CD8-positive, alpha-beta memory T cell (primary cell): ENCODE measurements at regions not wholly inside any gene's neighbourhood (a gene's known extent, or its start where the extent isn't known, plus 50 kb on each side); places are given as distances from the start of the nearest gene placed in this dataset.

Source experiments
- CTCF ChIA-PET: fragments of 350-600 bp; sonication (Branson Sonifier 250); formaldehyde crosslinking; loops from one replicate; lab custom pipeline; 2021; ENCODE audit warnings: antibody characterized with exemption; lab: Charles Lee
- POLR2A ChIA-PET: fragments of 350-600 bp; sonication (Branson Sonifier 250); formaldehyde crosslinking; loops from one replicate; lab custom pipeline; 2021; ENCODE audit warnings: antibody characterized with exemption; lab: Charles Lee
- DNase-seq, 5 donors: peaks; one replicate each; pipeline versions ENCODE4 v3.0.0 to v3.0.0-alpha.2; 2020 to 2022; ENCODE audit warnings: mixed read lengths in 1 of 5
- H3K27ac ChIP-seq: one replicate; pipeline ENCODE4 v1.7.0; 2013; ENCODE audit warnings: low read depth, mild to moderate bottlenecking, low read length, moderate library complexity
- H3K27me3 ChIP-seq: 2 replicates; pipeline ENCODE4 v1.7.0; 2013; ENCODE audit warnings: low read length, mild to moderate bottlenecking; ENCODE audit not compliant: insufficient read depth, poor library complexity, severe bottlenecking
- H3K36me3 ChIP-seq: 2 replicates; pipeline ENCODE4 v1.7.0; 2013; ENCODE audit warnings: mild to moderate bottlenecking, low read length, moderate library complexity; ENCODE audit not compliant: insufficient read depth
- H3K4me1 ChIP-seq: 2 replicates; pipeline ENCODE4 v1.7.0; 2013; ENCODE audit warnings: mild to moderate bottlenecking, low read length, moderate library complexity; ENCODE audit not compliant: insufficient read depth
- H3K4me3 ChIP-seq: 2 replicates; pipeline ENCODE4 v1.7.0; 2013; ENCODE audit warnings: mild to moderate bottlenecking, low read length
- H3K9me3 ChIP-seq: 2 replicates; pipeline ENCODE4 v1.7.0; 2013; ENCODE audit warnings: mild to moderate bottlenecking, low read length
- H3K27ac Mint-ChIP-seq, 8 donors: one replicate each; pipeline ENCODE4 v1.8.0; 2020 to 2021; ENCODE audit warnings: mixed read lengths in 8 of 8, mild to moderate bottlenecking in 6 of 8, inconsistent platforms in 3 of 8, moderate library complexity in 3 of 8
- H3K27me3 Mint-ChIP-seq, 2 donors: one replicate each; pipeline ENCODE4 v1.8.0; 2020 to 2021; ENCODE audit warnings: mixed read lengths in 2 of 2, mild to moderate bottlenecking in 1 of 2, moderate library complexity in 1 of 2
- H3K36me3 Mint-ChIP-seq, 3 donors: one replicate each; pipeline ENCODE4 v1.8.0; 2020 to 2021; ENCODE audit warnings: mixed read lengths in 3 of 3, inconsistent platforms in 1 of 3, mild to moderate bottlenecking in 1 of 3
- H3K4me1 Mint-ChIP-seq, 3 donors: one replicate each; pipeline ENCODE4 v1.8.0; 2020 to 2021; ENCODE audit warnings: mixed read lengths in 3 of 3, inconsistent platforms in 1 of 3, mild to moderate bottlenecking in 1 of 3
- H3K4me3 Mint-ChIP-seq, 7 donors: one replicate each; pipeline ENCODE4 v1.8.0; 2020 to 2021; ENCODE audit warnings: mixed read lengths in 7 of 7, mild to moderate bottlenecking in 6 of 7, moderate library complexity in 4 of 7, inconsistent platforms in 2 of 7
- H3K9me3 Mint-ChIP-seq, 5 donors: one replicate each; pipeline ENCODE4 v1.8.0; 2020 to 2022; ENCODE audit warnings: mixed read lengths in 5 of 5, mild to moderate bottlenecking in 3 of 5, moderate library complexity in 2 of 5, inconsistent platforms in 1 of 5

- Mint-ChIP-seq H3K9me3 (no peaks in the 10 kb centered on the region), H3K4me3 (peak overlapping the region; percentile 43 to 74 (median 68)), H3K4me1 (peaks cover 0 to 8% (median 5%) of the 10 kb centered on the region in 3 donors), H3K36me3 (peaks cover 0 to 1% (median 0%) of the 10 kb centered on the region in 3 donors), H3K27me3 (peaks cover 10 to 25% of the 10 kb centered on the region in 2 donors), H3K27ac (peak overlapping the region in 2 of 8 donors; percentile 37 to 66)
- no peak overlapping the region for H3K27ac ChIP-seq
- ChIA-PET POLR2A (no interaction called here), CTCF (interaction anchor here (0.7 to 1.3 kb wide), 7 partner anchors 11 to 452 kb away, joined by 3 to 4 read pairs (median 3); partner anchors contain the start of gene GPX8)
- no peaks in the 10 kb centered on the region for H3K9me3 ChIP-seq
- no peaks in the 10 kb centered on the region for H3K36me3 ChIP-seq
- no peak for DNase-seq
- H3K4me1 ChIP-seq: no peaks in the 10 kb centered on the region
- H3K4me3 ChIP-seq: no peak overlapping the region
- H3K27me3 ChIP-seq: no peaks in the 10 kb centered on the region
These were observed 90.2 kb downstream of the ESM1 start for GRCh38 chr5:54894957-54895815.

DNA sequence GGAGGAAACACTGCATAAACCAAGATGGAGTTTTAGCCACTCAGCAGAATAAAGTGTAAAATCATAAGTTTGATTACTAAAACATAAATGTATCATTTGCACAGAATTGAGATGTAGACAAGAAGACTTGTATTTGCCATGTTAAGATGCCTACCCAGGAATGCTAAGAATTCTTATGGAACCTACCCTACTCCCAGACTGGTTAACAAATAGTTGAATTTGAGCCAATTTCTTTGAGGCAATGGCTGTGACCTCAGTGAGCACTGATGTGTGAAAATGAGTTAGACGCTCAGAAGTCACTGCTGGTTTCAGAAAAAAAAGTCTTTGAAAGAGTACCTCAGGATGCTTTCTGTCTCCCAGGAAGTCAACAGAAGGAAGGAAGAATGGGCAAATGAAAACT is 95.6 kb downstream of the ESM1 start:
- Mint-ChIP-seq H3K36me3 (peaks cover 0 to 6% (median 0%) of the 10 kb centered on the region in 3 donors), H3K4me1 (no peaks in the 10 kb centered on the region), H3K9me3 (no peaks in the 10 kb centered on the region), H3K27ac (no peak overlapping the region), H3K4me3 (no peak overlapping the region), H3K27me3 (peaks cover 15 to 55% of the 10 kb centered on the region in 2 donors)
- ChIA-PET CTCF (interaction anchor here (0.9 to 1.0 kb wide), 2 partner anchors 22 to 256 kb away, joined by 3 read pairs; no protein-coding TSS in a partner anchor), POLR2A (no interaction called here)
- Histone ChIP-seq H3K9me3 (no peaks in the 10 kb centered on the region), H3K27ac (no peak overlapping the region), H3K4me3 (no peak overlapping the region), H3K27me3 (no peaks in the 10 kb centered on the region), H3K36me3 (no peaks in the 10 kb centered on the region), H3K4me1 (no peaks in the 10 kb centered on the region)
- no peak for DNase-seq

DNA sequence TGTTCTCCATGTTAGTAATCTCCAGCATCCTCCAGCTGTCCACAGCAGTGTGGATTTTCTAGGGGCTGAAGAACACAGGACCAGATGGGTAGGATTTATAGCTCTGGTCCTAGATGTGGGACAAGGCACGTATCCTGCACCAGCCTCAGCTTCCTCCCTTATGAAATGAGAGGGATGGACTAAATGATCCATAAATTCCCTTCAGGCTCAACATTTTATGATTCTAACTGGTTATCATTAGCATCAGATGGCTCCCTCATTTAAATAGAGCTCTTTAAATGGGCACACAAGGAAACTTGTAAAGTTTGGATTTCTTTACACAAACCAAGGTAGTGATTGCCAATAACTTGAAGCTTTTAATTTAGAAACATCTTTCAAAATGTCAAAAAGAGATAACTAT is 97.7 kb downstream of the ESM1 start:
- Mint-ChIP-seq H3K27ac (no peak overlapping the region), H3K36me3 (peaks cover 0 to 6% (median 6%) of the 10 kb centered on the region in 3 donors), H3K27me3 (peaks cover 32 to 68% of the 10 kb centered on the region in 2 donors), H3K4me1 (peaks cover 6 to 12% (median 10%) of the 10 kb centered on the region in 3 donors), H3K4me3 (no peak overlapping the region), H3K9me3 (no peaks in the 10 kb centered on the region)
- no peak overlapping the region for H3K4me3 ChIP-seq
- H3K36me3 ChIP-seq: no peaks in the 10 kb centered on the region
- no peak for DNase-seq
- no peaks in the 10 kb centered on the region for H3K4me1 ChIP-seq
- H3K27me3 ChIP-seq: peaks cover 8% of the 10 kb centered on the region
- ChIA-PET CTCF (interaction anchor here (1.9 to 2.0 kb wide), 2 partner anchors 19 to 259 kb away, joined by 4 to 7 read pairs; no protein-coding TSS in a partner anchor), POLR2A (no interaction called here)
- no peaks in the 10 kb centered on the region for H3K9me3 ChIP-seq
- no peak overlapping the region for H3K27ac ChIP-seq

DNA sequence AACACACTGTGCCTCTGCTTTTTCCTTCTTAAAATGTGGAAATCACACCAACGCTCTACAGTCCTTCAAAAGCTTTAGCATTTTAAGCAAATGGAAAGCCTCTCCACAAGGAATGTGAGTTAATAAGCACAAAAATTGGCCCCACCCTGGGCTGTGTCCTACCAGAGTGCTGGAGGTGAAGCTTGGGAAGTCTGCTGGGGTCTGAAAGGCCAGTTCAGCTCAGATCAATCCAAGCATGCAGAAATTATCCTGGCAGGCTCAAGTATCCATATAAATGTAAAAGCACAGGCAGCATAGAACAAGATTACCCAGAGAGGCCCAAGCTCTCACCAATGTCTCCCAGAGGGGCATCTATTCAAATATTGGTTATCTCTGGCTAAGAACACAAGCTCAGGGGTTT is 98.5 kb downstream of the ESM1 start:
- CTCF ChIA-PET: interaction anchor here (1.9 kb wide), 1 partner anchor 260 kb away, joined by 4 read pairs; no protein-coding TSS in a partner anchor
- Mint-ChIP-seq H3K4me3 (no peak overlapping the region), H3K27ac (peak overlapping the region in 1 of 8 donors; percentile 36), H3K9me3 (no peaks in the 10 kb centered on the region), H3K36me3 (peaks cover 0 to 6% (median 6%) of the 10 kb centered on the region in 3 donors), H3K27me3 (peaks cover 34 to 74% of the 10 kb centered on the region in 2 donors), H3K4me1 (peaks cover 6 to 12% (median 11%) of the 10 kb centered on the region in 3 donors)
- POLR2A ChIA-PET: no interaction called here
- Histone ChIP-seq H3K27me3 (peaks cover 8% of the 10 kb centered on the region), H3K4me1 (no peaks in the 10 kb centered on the region), H3K27ac (no peak overlapping the region), H3K36me3 (no peaks in the 10 kb centered on the region), H3K9me3 (no peaks in the 10 kb centered on the region), H3K4me3 (no peak overlapping the region)
- DNase-seq: no peak

DNA sequence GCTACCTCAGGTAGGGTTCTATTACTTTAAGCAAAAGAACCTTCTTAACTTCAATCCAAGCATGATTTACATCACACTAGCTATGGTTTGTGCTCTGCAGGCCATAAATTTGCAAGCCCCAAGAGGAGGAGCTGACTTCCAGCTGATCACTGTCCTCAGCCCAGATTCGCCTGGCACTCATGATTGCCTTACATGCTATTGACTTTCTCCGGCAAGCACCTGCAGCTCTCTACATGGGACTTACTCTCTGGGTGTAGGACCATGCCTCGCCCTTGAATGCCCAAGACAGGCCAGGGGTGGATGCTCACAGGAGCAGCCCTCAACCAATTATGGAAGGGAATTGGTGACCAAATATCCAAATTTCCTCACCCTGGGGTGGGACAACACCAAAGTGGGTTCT is 99.8 kb downstream of the ESM1 start:
- Histone ChIP-seq H3K27me3 (peaks cover 8% of the 10 kb centered on the region), H3K27ac (no peak overlapping the region), H3K4me3 (no peak overlapping the region), H3K4me1 (no peaks in the 10 kb centered on the region), H3K9me3 (no peaks in the 10 kb centered on the region), H3K36me3 (no peaks in the 10 kb centered on the region)
- Mint-ChIP-seq H3K27me3 (peaks cover 34 to 82% of the 10 kb centered on the region in 2 donors), H3K27ac (peak overlapping the region in 1 of 8 donors; percentile 26), H3K36me3 (peaks cover 0 to 6% (median 6%) of the 10 kb centered on the region in 3 donors), H3K4me1 (peaks cover 11 to 23% (median 16%) of the 10 kb centered on the region in 3 donors), H3K9me3 (no peaks in the 10 kb centered on the region), H3K4me3 (no peak overlapping the region)
- ChIA-PET CTCF (no interaction called here), POLR2A (no interaction called here)
- no peak for DNase-seq

- peaks cover 0 to 6% (median 3%) of the 10 kb centered on the region in 3 donors for H3K36me3 Mint-ChIP-seq
- no peak for DNase-seq
- Histone ChIP-seq H3K9me3 (no peaks in the 10 kb centered on the region), H3K27ac (no peak overlapping the region), H3K4me3 (no peak overlapping the region), H3K36me3 (no peaks in the 10 kb centered on the region), H3K27me3 (peaks cover 8% of the 10 kb centered on the region), H3K4me1 (no peaks in the 10 kb centered on the region)
- H3K4me3 Mint-ChIP-seq: peak overlapping the region in 6 of 7 donors; percentile 13 to 56 (median 35)
- H3K27me3 Mint-ChIP-seq: peaks cover 28 to 74% of the 10 kb centered on the region in 2 donors
- CTCF ChIA-PET: no interaction called here
- POLR2A ChIA-PET: interaction anchor here (0.6 kb wide), 1 partner anchor 182 kb away, joined by 3 read pairs; no protein-coding TSS in a partner anchor
- H3K9me3 Mint-ChIP-seq: no peaks in the 10 kb centered on the region
- H3K4me1 Mint-ChIP-seq: peaks cover 11 to 23% (median 16%) of the 10 kb centered on the region in 3 donors
- peak overlapping the region in 1 of 8 donors; percentile 4 for H3K27ac Mint-ChIP-seq
These were observed 101.2 kb downstream of the ESM1 start for GRCh38 chr5:54884195-54884536.

DNA sequence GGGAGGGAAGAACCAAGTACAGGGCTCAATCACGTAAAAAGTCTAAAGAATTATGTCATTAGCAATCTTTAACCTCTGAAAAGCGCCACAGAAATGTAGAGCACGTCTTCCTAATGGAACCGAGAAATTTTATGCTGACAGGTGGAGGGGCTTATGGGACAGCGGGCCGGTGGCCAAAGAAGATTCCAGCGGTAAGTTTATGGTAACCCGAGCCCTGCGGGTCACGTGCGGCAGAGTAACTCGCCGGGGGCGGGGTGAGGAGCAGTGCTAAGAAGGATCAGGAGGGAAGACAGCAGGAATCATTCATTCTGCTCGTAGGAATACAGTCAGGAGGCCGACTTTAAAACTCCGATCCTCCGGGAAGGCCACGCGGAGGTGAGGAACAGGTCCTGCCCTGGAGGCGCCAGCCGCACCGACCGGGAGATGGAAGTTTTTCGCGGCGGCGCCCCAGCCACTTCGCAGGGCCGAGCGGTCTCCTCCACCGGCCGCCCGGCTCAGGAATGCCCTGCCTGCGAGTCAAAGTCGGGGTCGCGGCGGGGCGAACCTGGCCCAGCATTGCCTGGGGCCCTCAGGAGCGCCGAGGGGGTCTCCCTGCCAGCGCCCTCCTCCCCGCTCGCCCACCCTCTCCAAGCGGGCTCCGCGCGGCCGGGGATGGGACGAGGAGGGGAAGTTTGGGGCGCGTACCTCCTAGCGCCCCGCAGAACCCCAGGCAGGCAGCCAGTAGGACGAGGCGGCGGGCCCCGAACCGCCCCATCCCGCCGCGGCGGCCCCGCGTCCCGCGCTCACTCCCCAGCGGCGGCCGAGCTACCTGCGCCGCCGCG is 101.8 kb downstream of the ESM1 start:
- POLR2A ChIA-PET: interaction anchor here (0.6 kb wide), 2 partner anchors 181 to 290 kb away, joined by 3 to 7 read pairs; no protein-coding TSS in a partner anchor
- Mint-ChIP-seq H3K4me3 (peak overlapping the region in 6 of 7 donors; percentile 48 to 80 (median 70)), H3K9me3 (no peaks in the 10 kb centered on the region)

More for the DNA sequence above, 101.8 kb downstream of the ESM1 start:
- Histone ChIP-seq H3K4me1 (no peaks in the 10 kb centered on the region), H3K36me3 (no peaks in the 10 kb centered on the region), H3K4me3 (no peak overlapping the region), H3K9me3 (no peaks in the 10 kb centered on the region), H3K27me3 (peaks cover 8% of the 10 kb centered on the region), H3K27ac (no peak overlapping the region)
- DNase-seq: peak in 1 of 5 donors; percentile 4
- H3K27ac Mint-ChIP-seq: no peak overlapping the region
- H3K27me3 Mint-ChIP-seq: peaks cover 26 to 68% of the 10 kb centered on the region in 2 donors
- H3K4me1 Mint-ChIP-seq: peaks cover 11 to 23% (median 16%) of the 10 kb centered on the region in 3 donors
- CTCF ChIA-PET: no interaction called here
- H3K36me3 Mint-ChIP-seq: peaks cover 0 to 6% (median 3%) of the 10 kb centered on the region in 3 donors
